HG02678 (cell line): ENCODE measurements at regions not wholly inside any gene's neighbourhood (a gene's known extent, or its start where the extent isn't known, plus 50 kb on each side); places are given as distances from the start of the nearest gene placed in this dataset.
"Not testable (repeated sequence)": the region's sequence is repeated elsewhere in the genome, so short reads cannot be mapped to it uniquely, and the experiment has no call there.

Source experiments
- ATAC-seq: cut with Tn5 transposase; IDR thresholded peaks from one replicate; pipeline ENCODE4 v1.9.1; 2021; ENCODE audit warnings: mild to moderate bottlenecking, moderate library complexity; ENCODE audit not compliant: unreplicated experiment

GRCh38 chr11:114802878-114803277, 124.6 kb downstream of the NXPE2 start:
- no peak for ATAC-seq

- not testable (repeated sequence) for ATAC-seq
Measured at GRCh38 chr11:114805431-114805830, 127.1 kb downstream of the NXPE2 start.

- no peak for ATAC-seq
Measured at GRCh38 chr11:114811971-114812370, 133.6 kb downstream of the NXPE2 start.

DNA sequence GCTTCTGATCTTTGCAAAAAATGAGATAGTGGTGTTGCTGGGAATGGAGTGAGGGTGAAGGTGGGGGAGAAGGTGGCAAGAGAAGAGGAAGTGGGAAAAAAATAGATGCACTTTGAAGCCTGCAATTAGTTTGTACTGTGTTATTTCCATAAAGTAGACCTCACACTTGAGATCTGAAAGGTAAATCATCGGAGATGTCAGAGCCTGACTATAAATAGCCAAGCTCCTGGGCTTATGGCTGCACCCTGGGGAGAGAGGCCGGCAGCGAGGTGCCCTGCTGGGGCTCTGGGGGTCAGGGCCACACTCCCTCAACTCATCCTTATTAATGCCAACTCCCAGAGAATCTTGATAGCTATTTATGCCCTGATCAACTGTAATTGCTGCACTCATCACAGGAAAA, 134.4 kb downstream of the NXPE2 start:
- no peak for ATAC-seq

DNA sequence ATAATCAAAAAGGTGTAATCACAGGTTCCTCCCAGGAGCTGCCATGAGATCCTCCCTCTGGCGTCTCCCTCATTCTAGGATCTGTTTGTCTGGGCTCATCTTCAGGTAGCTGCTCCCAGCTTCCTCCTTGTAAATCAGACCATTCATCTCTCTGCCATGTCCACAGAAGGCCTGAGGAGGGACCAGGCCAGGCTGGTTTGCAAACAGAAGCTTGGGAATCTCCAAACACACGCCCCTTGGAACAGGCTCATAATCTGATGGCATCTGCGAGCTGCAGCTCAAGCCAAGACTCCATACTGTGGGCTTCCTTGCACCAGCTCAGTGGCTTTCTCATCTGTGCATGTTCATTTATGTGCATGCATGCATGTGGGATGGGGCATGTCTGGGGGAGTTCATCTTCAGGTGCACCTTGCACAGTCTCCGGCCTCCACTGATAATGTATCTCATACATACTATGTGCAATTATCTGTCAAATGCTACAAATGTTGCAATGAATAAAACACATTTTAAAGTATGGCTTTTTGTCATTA, 134.9 kb downstream of the NXPE2 start:
- no peak for ATAC-seq

GRCh38 chr11:114815176-114815575, 136.8 kb downstream of the NXPE2 start:
- ATAC-seq = no peak

GRCh38 chr11:114815761-114816160, 137.4 kb downstream of the NXPE2 start:
- no peak for ATAC-seq

GRCh38 chr11:114816791-114817190, 138.5 kb downstream of the NXPE2 start:
- ATAC-seq = no peak

DNA sequence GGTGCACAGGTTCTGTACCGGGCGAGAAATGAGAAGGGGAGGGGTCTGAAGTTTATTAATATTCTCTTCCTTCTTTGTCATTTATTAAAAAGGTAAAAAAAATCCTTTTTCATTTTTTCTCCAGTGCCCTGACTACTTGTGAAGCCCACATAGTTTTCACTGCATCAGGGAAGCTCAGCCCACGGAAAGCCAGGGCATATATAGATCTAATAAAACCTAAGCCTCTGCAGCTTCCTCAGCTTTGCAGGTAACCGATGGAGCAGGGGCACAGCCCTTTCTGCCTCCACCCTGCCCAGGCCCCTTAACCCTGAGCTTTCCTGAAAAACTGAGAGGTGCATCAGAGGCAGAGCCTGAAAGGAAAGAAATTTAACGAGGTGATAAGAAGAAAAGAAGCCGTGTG, 140.1 kb downstream of the NXPE2 start:
- ATAC-seq = no peak

GRCh38 chr11:114819028-114819427, 140.7 kb downstream of the NXPE2 start:
- ATAC-seq = no peak

DNA sequence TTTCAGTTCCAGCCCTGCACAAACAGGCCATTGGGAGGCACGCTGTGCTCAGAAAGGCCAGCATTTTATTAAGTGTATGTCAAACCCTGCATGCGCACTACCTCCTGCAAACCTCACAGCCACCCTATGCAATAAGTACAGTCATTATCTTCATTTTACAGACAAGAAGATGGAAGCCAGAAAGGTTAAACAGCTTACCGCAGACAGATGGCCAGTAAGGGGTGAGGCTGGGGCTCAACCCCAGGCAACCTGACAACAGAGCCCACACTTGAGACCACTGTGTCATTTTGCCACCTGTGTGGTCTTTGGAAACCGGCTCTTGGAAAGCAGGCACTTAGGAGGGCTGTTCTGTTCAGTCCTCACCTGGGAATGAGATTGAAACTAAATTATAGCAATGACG, 142.3 kb downstream of the NXPE2 start:
- ATAC-seq = no peak

DNA sequence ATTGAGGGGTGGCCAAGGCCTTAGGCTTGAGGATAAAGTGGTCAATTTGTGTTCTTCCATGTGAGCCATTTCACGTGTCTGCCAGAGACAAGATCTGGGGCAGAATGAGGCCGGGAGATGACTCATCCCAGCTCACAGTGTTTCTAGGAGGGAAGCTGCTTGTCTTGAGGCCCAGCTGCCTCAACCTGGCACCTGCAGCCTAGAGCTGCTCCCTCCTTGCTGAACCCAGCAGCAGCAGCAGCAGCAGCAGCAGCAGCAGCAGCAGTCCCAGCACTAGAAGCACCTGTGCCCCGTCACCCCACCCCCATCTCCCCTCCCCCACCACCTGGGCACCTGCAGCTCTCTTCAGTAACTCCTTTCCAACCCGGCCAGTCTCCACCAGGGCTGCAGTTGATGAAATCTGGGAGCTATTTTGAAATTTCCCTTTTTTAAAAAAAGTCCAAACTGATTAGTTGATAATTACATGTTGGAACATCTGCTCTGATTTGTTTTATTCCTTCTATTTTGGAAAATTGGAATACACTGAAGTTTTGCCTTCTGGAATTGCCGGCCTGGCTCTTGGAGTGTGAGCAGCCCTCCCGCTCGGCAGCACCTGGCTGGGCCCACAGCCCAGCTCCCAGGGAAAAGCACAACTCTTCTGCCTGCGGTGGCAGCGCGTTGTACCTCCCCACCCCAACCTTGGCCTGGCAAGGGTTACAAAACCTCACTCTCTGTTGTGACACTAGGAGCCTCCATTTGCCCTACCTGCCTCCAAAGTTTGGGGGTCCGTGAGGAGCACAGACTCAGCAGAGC, 143.5 kb downstream of the NXPE2 start:
- no peak for ATAC-seq

- ATAC-seq = no peak
Measured at GRCh38 chr11:114826910-114827442, 148.6 kb downstream of the NXPE2 start.

- ATAC-seq = no peak
Measured at GRCh38 chr11:114827736-114828135, 149.4 kb downstream of the NXPE2 start.

DNA sequence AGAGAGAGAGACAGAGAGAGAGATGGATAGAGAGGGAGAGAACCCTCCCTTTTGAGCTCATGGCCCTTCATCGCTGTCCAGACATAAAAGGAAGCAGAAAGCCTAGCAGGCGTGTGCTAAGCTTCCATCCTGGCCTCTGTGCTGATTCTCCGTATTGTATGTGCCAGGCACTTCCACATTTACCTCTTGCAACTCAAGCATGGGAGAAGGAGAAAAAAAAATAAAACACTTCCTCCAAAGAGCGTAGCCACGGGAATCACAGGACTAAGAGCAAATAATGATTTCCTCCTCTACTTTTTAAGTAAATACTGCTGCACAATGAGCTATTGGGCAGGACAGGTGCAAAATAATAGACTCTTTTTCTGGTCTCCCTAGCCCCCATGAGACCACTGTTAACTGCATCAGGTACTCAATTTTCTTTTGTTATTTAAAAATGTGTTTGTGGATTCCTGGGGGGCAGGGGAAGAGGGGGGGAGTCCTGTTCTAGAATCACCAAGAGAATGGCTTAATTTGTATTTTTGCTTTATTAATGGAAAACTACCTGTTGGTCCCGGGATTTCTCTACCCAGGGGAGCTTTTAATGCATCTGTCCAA, 154.3 kb downstream of the NXPE2 start:
- no peak for ATAC-seq

DNA sequence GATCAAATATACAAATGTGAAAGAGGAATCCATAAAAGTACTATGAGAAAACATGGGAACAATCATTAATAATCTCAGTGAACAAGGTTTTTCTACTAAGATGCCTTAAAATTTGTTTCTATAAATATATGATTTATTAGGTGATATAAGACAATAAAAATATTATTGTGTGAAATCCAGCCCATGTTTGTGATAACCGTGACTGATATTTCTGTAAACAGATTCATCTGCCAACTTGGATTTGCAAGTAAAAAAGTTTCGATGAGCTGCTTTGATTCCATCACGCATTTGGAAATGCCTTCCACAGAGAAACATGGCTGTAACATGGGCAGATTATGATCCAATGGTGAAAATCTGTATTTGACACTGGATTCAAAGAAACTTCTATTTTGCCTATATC, 157.8 kb downstream of the NXPE2 start:
- ATAC-seq = no peak

- ATAC-seq = no peak
Measured at GRCh38 chr11:114844896-114845295, 166.6 kb downstream of the NXPE2 start.

DNA sequence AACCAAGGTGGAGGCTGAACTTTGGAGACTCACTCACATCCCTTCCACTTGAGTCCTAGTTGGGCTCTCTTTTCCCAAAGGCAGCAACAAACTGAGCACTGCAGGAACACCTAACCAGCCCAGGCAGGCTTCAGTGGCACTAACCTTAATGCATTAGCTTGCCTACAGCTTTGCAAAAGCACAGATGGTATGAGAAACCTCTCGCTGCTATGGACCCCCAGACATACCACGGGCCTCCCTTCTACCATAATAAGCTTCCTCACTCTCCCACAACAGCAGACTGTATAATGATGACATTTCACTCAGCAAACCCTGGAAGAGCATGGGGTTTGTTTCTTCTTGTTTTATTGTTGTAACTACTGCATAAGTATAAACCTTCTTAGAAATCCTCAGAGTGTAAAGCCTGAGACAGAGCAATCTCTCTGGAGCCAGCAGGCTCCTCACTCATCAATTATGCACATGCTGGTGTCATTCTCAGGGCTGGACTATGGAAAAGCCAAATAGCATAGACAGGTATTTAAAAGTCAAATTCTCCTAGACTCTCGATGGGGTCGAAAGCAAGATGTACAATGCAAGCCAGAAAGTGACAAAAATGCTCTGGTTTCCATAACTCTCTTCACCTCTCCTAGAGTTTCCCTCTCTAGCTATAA, 167.6 kb downstream of the NXPE2 start:
- ATAC-seq = no peak

GRCh38 chr11:114846416-114846791, 168.1 kb downstream of the NXPE2 start:
- ATAC-seq = no peak

- ATAC-seq = no peak
Measured at GRCh38 chr11:114847306-114847975, 169.1 kb downstream of the NXPE2 start.

- no peak for ATAC-seq
Measured at GRCh38 chr11:114848027-114848426, 169.7 kb downstream of the NXPE2 start.
